Esophagus muscularis mucosa (tissue), 4 donors: ENCODE measurements at regions not wholly inside any gene's neighbourhood (a gene's known extent, or its start where the extent isn't known, plus 50 kb on each side); places are given as distances from the start of the nearest gene placed in this dataset.
"Not testable (repeated sequence)": the region's sequence is repeated elsewhere in the genome, so short reads cannot be mapped to it uniquely, and the experiment has no call there.

ENCODE experiments used
- DNase-seq: peaks from one replicate; pipeline ENCODE4 v3.0.0-alpha.2; 2017; ENCODE audit errors: extremely low spot score
- H3K27ac ChIP-seq, 4 donors: fragments of 200-600 bp; sonication (generic); replicated peaks in 1 of 4; 1 replicate in 3 of 4; 2 replicates in 1 of 4; pipeline ENCODE4 v1.5.1; 2016 to 2019; ENCODE audit warnings: mild to moderate bottlenecking in 1 of 4
- H3K27me3 ChIP-seq, 4 donors: fragments of 200-600 bp; sonication (generic); one replicate each; pipeline versions ENCODE4 v1.5.1 to v1.6.0; 2016 to 2019
- H3K36me3 ChIP-seq, 4 donors: fragments of 200-600 bp; sonication (generic); one replicate each; pipeline ENCODE4 v1.5.1; 2016 to 2019
- H3K4me1 ChIP-seq, 4 donors: fragments of 200-600 bp; sonication (generic); one replicate each; pipeline ENCODE4 v1.5.1; 2016 to 2019
- H3K4me3 ChIP-seq, 4 donors: fragments of 200-600 bp; sonication (generic); 1 replicate in 2 of 4; 2 replicates in 2 of 4; pipeline ENCODE4 v1.5.1; 2016 to 2019; ENCODE audit warnings: mild to moderate bottlenecking in 4 of 4, moderate library complexity in 1 of 4
- H3K9me3 ChIP-seq, 4 donors: fragments of 200-600 bp; sonication (generic); 1 replicate in 3 of 4; 2 replicates in 1 of 4; pipeline ENCODE4 v1.5.1; 2016 to 2019
- CTCF ChIP-seq, 3 experiments: fragments of 200-600 bp in 2 of 3; fragments of 450-650 bp in 1 of 3; sonication (generic) in 2 of 3; IDR thresholded peaks; one replicate each; pipeline ENCODE4 v1.5.1; 2017 to 2019; ENCODE audit warnings: antibody characterized with exemption in 3 of 3, mild to moderate bottlenecking in 2 of 3, moderate library complexity in 1 of 3
- EP300 ChIP-seq: sonication (generic); formaldehyde crosslinking; IDR thresholded peaks from one replicate; pipeline ENCODE4 v1.6.1; 2017; ENCODE audit warnings: antibody characterized with exemption
- POLR2A ChIP-seq: fragments of 450-650 bp; IDR thresholded peaks from one replicate; pipeline ENCODE4 v1.6.1; 2017; ENCODE audit warnings: antibody characterized with exemption, moderate library complexity, mild to moderate bottlenecking, low read depth
- POLR2AphosphoS5 ChIP-seq, 2 donors: sonication (generic); formaldehyde crosslinking; IDR thresholded peaks; one replicate each; pipeline ENCODE4 v1.6.1; 2017; ENCODE audit warnings: antibody characterized with exemption in 2 of 2
- WGBS: methylation state at CpG from one replicate; pipeline ENCODE4 v1.1.5; 2018; 5-methylcytosine and 5-hydroxymethylcytosine counted together
- intact Hi-C: fragments of 100-400 bp; cut with DNase I; formaldehyde crosslinking; loops from one replicate; pipeline ENCODE4 v1.15.1; 2023

- H3K27me3 ChIP-seq: no peaks in the 10 kb centered on the region
- intact Hi-C loops: no loop called here
- no peaks in the 10 kb centered on the region for H3K36me3 ChIP-seq
- H3K27ac ChIP-seq: no peak overlapping the region
- TF ChIP-seq POLR2AphosphoS5 (IDR thresholded peaks at IDR 0.05) (no peak), EP300 (no peak), POLR2A (no peak), CTCF (IDR thresholded peaks at IDR 0.05) (no peak)
- H3K9me3 ChIP-seq: peaks cover 0 to 21% (median 7%) of the 10 kb centered on the region in 4 donors
- no peak overlapping the region for H3K4me3 ChIP-seq
- peaks cover 0 to 6% (median 0%) of the 10 kb centered on the region in 4 donors for H3K4me1 ChIP-seq
- DNase-seq: no peak
Measured at GRCh38 chr5:123940416-123940815, 428.4 kb downstream of the CSNK1G3 start.

GRCh38 chr5:123937230-123937629 lies 425.3 kb downstream of the CSNK1G3 start:
- intact Hi-C loops: no loop called here
- Histone ChIP-seq H3K27ac (no peak overlapping the region), H3K4me3 (no peak overlapping the region), H3K4me1 (peaks cover 0 to 6% (median 0%) of the 10 kb centered on the region in 4 donors), H3K27me3 (no peaks in the 10 kb centered on the region), H3K9me3 (peaks cover 0 to 21% (median 7%) of the 10 kb centered on the region in 4 donors), H3K36me3 (no peaks in the 10 kb centered on the region)
- TF ChIP-seq CTCF (IDR thresholded peaks at IDR 0.05) (peak; percentile 66 to 76 (median 70)), POLR2A (no peak)
- 63% methylated on average over 6 of the region's 6 CpGs for WGBS
- no peak for DNase-seq

GRCh38 chr5:123936548-123936947 lies 424.6 kb downstream of the CSNK1G3 start:
- Histone ChIP-seq H3K4me1 (peaks cover 0 to 6% (median 0%) of the 10 kb centered on the region in 4 donors), H3K36me3 (no peaks in the 10 kb centered on the region), H3K9me3 (peaks cover 0 to 17% (median 4%) of the 10 kb centered on the region in 4 donors), H3K27ac (no peak overlapping the region), H3K4me3 (no peak overlapping the region), H3K27me3 (no peaks in the 10 kb centered on the region)
- no peak for DNase-seq
- TF ChIP-seq CTCF (IDR thresholded peaks at IDR 0.05) (no peak), POLR2A (no peak)
- intact Hi-C loops: no loop called here
- WGBS: 92% methylated on average over 3 of the region's 4 CpGs

- H3K27me3 ChIP-seq, H3K4me1 ChIP-seq, H3K27ac ChIP-seq, H3K4me3 ChIP-seq, DNase-seq, intact Hi-C loops, H3K36me3 ChIP-seq: not testable (repeated sequence)
- peaks cover 0 to 13% (median 3%) of the 10 kb centered on the region in 4 donors for H3K9me3 ChIP-seq
- WGBS: 81% methylated on average over 4 of the region's 7 CpGs
Measured at GRCh38 chr5:123933812-123934211, 421.8 kb downstream of the CSNK1G3 start.

GRCh38 chr5:123929055-123929474 lies 417.1 kb downstream of the CSNK1G3 start:
- H3K27ac ChIP-seq: no peak overlapping the region
- no peak for DNase-seq
- TF ChIP-seq EP300 (no peak), POLR2AphosphoS5 (IDR thresholded peaks at IDR 0.05) (no peak), CTCF (IDR thresholded peaks at IDR 0.05) (no peak), POLR2A (no peak)
- WGBS: 100% methylated on average over 1 of the region's 1 CpG
- intact Hi-C loops: no loop called here
- no peaks in the 10 kb centered on the region for H3K4me1 ChIP-seq
- no peaks in the 10 kb centered on the region for H3K9me3 ChIP-seq
- no peak overlapping the region for H3K4me3 ChIP-seq
- no peaks in the 10 kb centered on the region for H3K27me3 ChIP-seq
- no peaks in the 10 kb centered on the region for H3K36me3 ChIP-seq
